H9 (cell line): ENCODE measurements at regions not wholly inside any gene's neighbourhood (a gene's known extent, or its start where the extent isn't known, plus 50 kb on each side); places are given as distances from the start of the nearest gene placed in this dataset.

Experiments
- DNase-seq: peaks from one replicate; pipeline ENCODE4 v3.0.0-alpha.2; 2017
- H2AFZ ChIP-seq: one replicate; pipeline ENCODE4 v1.6.1; 2013; ENCODE audit warnings: mild to moderate bottlenecking, low read length, control low read depth, moderate library complexity
- H2AK5ac ChIP-seq: 2 replicates; pipeline ENCODE4 v1.6.1; 2013; ENCODE audit warnings: low read length, control low read depth, mixed read lengths; ENCODE audit not compliant: insufficient read length
- H2BK120ac ChIP-seq: one replicate; pipeline ENCODE4 v1.6.1; 2013; ENCODE audit warnings: low read depth, mild to moderate bottlenecking, low read length, control low read depth, inconsistent platforms; ENCODE audit not compliant: poor library complexity, severe bottlenecking
- H2BK12ac ChIP-seq: 2 replicates; pipeline ENCODE4 v1.6.1; 2013; ENCODE audit warnings: low read length, control low read depth, mixed read lengths, low read depth; ENCODE audit not compliant: insufficient read length
- H2BK15ac ChIP-seq: 2 replicates; pipeline ENCODE4 v1.6.1; 2013; ENCODE audit warnings: low read depth, low read length, control low read depth
- H2BK20ac ChIP-seq: one replicate; pipeline ENCODE4 v1.6.1; 2013; ENCODE audit warnings: low read depth, mild to moderate bottlenecking, low read length, control low read depth, inconsistent platforms; ENCODE audit not compliant: poor library complexity, severe bottlenecking
- H2BK5ac ChIP-seq: 2 replicates; pipeline ENCODE4 v1.6.1; 2013; ENCODE audit warnings: low read length, control low read depth, mixed read lengths; ENCODE audit not compliant: insufficient read length
- H3K14ac ChIP-seq: 2 replicates; pipeline ENCODE4 v1.6.1; 2013; ENCODE audit warnings: low read length, control low read depth; ENCODE audit not compliant: insufficient read depth
- H3K18ac ChIP-seq: 2 replicates; pipeline ENCODE4 v1.6.1; 2013; ENCODE audit warnings: low read depth, mild to moderate bottlenecking, mixed read lengths, low read length, control low read depth; ENCODE audit not compliant: insufficient read length
- H3K23ac ChIP-seq: 2 replicates; pipeline ENCODE4 v1.6.1; 2013; ENCODE audit warnings: low read length, control low read depth, mixed read lengths, low read depth; ENCODE audit not compliant: insufficient read length
- H3K23me2 ChIP-seq: 2 replicates; pipeline ENCODE4 v1.6.1; 2013; ENCODE audit warnings: low read depth, mild to moderate bottlenecking, mixed read lengths, low read length, control low read depth; ENCODE audit not compliant: insufficient read length, poor library complexity, severe bottlenecking
- H3K27ac ChIP-seq: 2 replicates; pipeline ENCODE4 v1.5.1; 2013; ENCODE audit warnings: low read length, control low read depth, mixed read lengths, low read depth; ENCODE audit not compliant: insufficient read length
- H3K27me3 ChIP-seq: 2 replicates; pipeline ENCODE4 v1.6.1; 2013; ENCODE audit warnings: low read length, control low read depth, inconsistent platforms; ENCODE audit not compliant: insufficient read depth
- H3K4ac ChIP-seq: 2 replicates; pipeline ENCODE4 v1.6.1; 2013; ENCODE audit warnings: low read depth, mild to moderate bottlenecking, control low read depth, inconsistent platforms, low read length, moderate library complexity
- H3K4me1 ChIP-seq: 2 replicates; pipeline ENCODE4 v1.6.1; 2013; ENCODE audit warnings: low read length, control low read depth, inconsistent platforms; ENCODE audit not compliant: insufficient read depth
- H3K4me2 ChIP-seq: 2 replicates; pipeline ENCODE4 v1.6.1; 2013; ENCODE audit warnings: low read length, control low read depth, mixed read lengths; ENCODE audit not compliant: insufficient read length, insufficient read depth
- H3K56ac ChIP-seq: 2 replicates; pipeline ENCODE4 v1.6.1; 2013; ENCODE audit warnings: low read depth, mild to moderate bottlenecking, mixed read lengths, low read length, control low read depth; ENCODE audit not compliant: insufficient read length
- H3K79me1 ChIP-seq: 2 replicates; pipeline ENCODE4 v1.6.1; 2013; ENCODE audit warnings: low read depth, mild to moderate bottlenecking, moderate library complexity, low read length, control low read depth, inconsistent platforms; ENCODE audit not compliant: insufficient read depth, poor library complexity, severe bottlenecking
- H3K79me2 ChIP-seq: 2 replicates; pipeline ENCODE4 v1.6.1; 2013; ENCODE audit warnings: low read length, control low read depth, inconsistent platforms; ENCODE audit not compliant: insufficient read depth
- H3K9ac ChIP-seq: 2 replicates; pipeline ENCODE4 v1.6.1; 2013; ENCODE audit warnings: low read length, control low read depth, mixed read lengths; ENCODE audit not compliant: insufficient read length; ENCODE audit errors: extremely low read depth
- H3K9me3 ChIP-seq: one replicate; pipeline ENCODE4 v1.6.1; 2013; ENCODE audit warnings: low read depth, low read length, inconsistent platforms; ENCODE audit not compliant: control insufficient read depth
- H3T11ph ChIP-seq: one replicate; pipeline ENCODE4 v1.6.1; 2013; ENCODE audit warnings: mild to moderate bottlenecking, low read length, control low read depth, inconsistent platforms
- H4K20me1 ChIP-seq: one replicate; pipeline ENCODE4 v1.6.1; 2013; ENCODE audit not compliant: control insufficient read depth, insufficient read length, insufficient read depth
- H4K5ac ChIP-seq: 2 replicates; pipeline ENCODE4 v1.6.1; 2013; ENCODE audit warnings: low read depth, mild to moderate bottlenecking, mixed read lengths, low read length, control low read depth; ENCODE audit not compliant: insufficient read length
- H4K8ac ChIP-seq: replicated peaks from 2 replicates; pipeline ENCODE4 v1.6.1; 2013; ENCODE audit warnings: low read length, control low read depth, mixed read lengths, low read depth; ENCODE audit not compliant: insufficient read length
- H4K91ac ChIP-seq: 2 replicates; pipeline ENCODE4 v1.6.1; 2013; ENCODE audit warnings: low read depth, mild to moderate bottlenecking, moderate library complexity, mixed read lengths, low read length, control low read depth; ENCODE audit not compliant: insufficient read length
- H3K27ac Mint-ChIP-seq, 3 experiments: 2 replicates in 2 of 3; 3 replicates in 1 of 3; pipeline ENCODE4 v1.8.0; 2020 to 2021; ENCODE audit warnings: mixed read lengths in 3 of 3, mild to moderate bottlenecking in 1 of 3, moderate library complexity in 1 of 3
- H3K27me3 Mint-ChIP-seq: 2 replicates; pipeline ENCODE4 v1.8.0; 2021; ENCODE audit warnings: low read depth, mild to moderate bottlenecking, moderate library complexity, mixed read lengths
- H3K36me3 Mint-ChIP-seq, 3 experiments: 2 replicates in 2 of 3; 3 replicates in 1 of 3; pipeline ENCODE4 v1.8.0; 2020 to 2021; ENCODE audit warnings: low read depth in 3 of 3, mixed read lengths in 3 of 3; ENCODE audit not compliant: insufficient read depth in 1 of 3
- H3K4me1 Mint-ChIP-seq, 2 experiments: 2 replicates each; pipeline ENCODE4 v1.8.0; 2020; ENCODE audit warnings: mixed read lengths in 2 of 2
- H3K4me3 Mint-ChIP-seq, 2 experiments: 2 replicates in 1 of 2; 3 replicates in 1 of 2; pipeline ENCODE4 v1.8.0; 2020 to 2021; ENCODE audit warnings: mild to moderate bottlenecking in 2 of 2, mixed read lengths in 2 of 2, moderate library complexity in 1 of 2
- H3K9me3 Mint-ChIP-seq, 2 experiments: 2 replicates in 1 of 2; 3 replicates in 1 of 2; pipeline ENCODE4 v1.8.0; 2020; ENCODE audit warnings: mild to moderate bottlenecking in 2 of 2, mixed read lengths in 2 of 2, moderate library complexity in 1 of 2
- WGBS: extraction: QIAGEN DNeasy Blood & Tissue Kit; methylation state at CpG from one replicate; pipeline ENCODE4 v1.1.7; 2013; ENCODE audit warnings: missing lambda C conversion rate, low lambda C conversion rate, mixed read lengths; ENCODE audit not compliant: insufficient read length; ENCODE audit errors: extremely low coverage; 5-methylcytosine and 5-hydroxymethylcytosine counted together
- TF ChIP-seq, protein P1 (sequence below): fragments of 200-600 bp; sonication (generic); conservative IDR thresholded peaks from 3 replicates; pipeline ENCODE4 v1.8.0; 2021; ENCODE audit warnings: antibody characterized with exemption, mild to moderate bottlenecking

- no peaks in the 10 kb centered on the region for H4K20me1 ChIP-seq
- no peaks in the 10 kb centered on the region for H3K27me3 Mint-ChIP-seq
These were observed 516.0 kb upstream of the CHORDC1 start for GRCh38 chr11:90738799-90739198.

More at GRCh38 chr11:90738799-90739198, 516.0 kb upstream of the CHORDC1 start:
- H2AFZ ChIP-seq, result no peak overlapping the region
- peaks cover under 1 to 1% of the 10 kb centered on the region in 2 experiments; a peak in 3 of 5 replicates for H3K9me3 Mint-ChIP-seq
- H3K27ac Mint-ChIP-seq, result no peak overlapping the region
- H4K91ac ChIP-seq, result no peak overlapping the region
- H3K4me1 Mint-ChIP-seq, result peaks cover 13 to 24% of the 10 kb centered on the region in 2 experiments
- no peak overlapping the region for H3K9ac ChIP-seq
- H3K4ac ChIP-seq, result no peak overlapping the region
- H3K9me3 ChIP-seq, result no peaks in the 10 kb centered on the region
- no CpG with 5 or more reads among the region's 1 CpG for WGBS
- H3T11ph ChIP-seq, result no peak overlapping the region
- H4K8ac ChIP-seq, result no peak overlapping the region
- H2AK5ac ChIP-seq, result no peak overlapping the region
- no peak overlapping the region for H4K5ac ChIP-seq
- peaks cover 0 to 2% (median 2%) of the 10 kb centered on the region in 3 experiments; a peak in 2 of 7 replicates for H3K36me3 Mint-ChIP-seq
- no peak for DNase-seq
- H3K56ac ChIP-seq, result no peak overlapping the region
- H2BK120ac ChIP-seq, result no peak overlapping the region
- no peak overlapping the region for H3K4me3 Mint-ChIP-seq
- no peak overlapping the region for H3K23ac ChIP-seq
- H2BK15ac ChIP-seq, result no peak overlapping the region
- H3K18ac ChIP-seq, result no peak overlapping the region
- H2BK20ac ChIP-seq, result no peak overlapping the region
- no peak overlapping the region for H3K27ac ChIP-seq
- H3K4me1 ChIP-seq, result peaks cover 3% of the 10 kb centered on the region
- H2BK5ac ChIP-seq, result no peak overlapping the region
- H3K79me2 ChIP-seq, result no peaks in the 10 kb centered on the region
- TF ChIP-seq, protein P1, sequence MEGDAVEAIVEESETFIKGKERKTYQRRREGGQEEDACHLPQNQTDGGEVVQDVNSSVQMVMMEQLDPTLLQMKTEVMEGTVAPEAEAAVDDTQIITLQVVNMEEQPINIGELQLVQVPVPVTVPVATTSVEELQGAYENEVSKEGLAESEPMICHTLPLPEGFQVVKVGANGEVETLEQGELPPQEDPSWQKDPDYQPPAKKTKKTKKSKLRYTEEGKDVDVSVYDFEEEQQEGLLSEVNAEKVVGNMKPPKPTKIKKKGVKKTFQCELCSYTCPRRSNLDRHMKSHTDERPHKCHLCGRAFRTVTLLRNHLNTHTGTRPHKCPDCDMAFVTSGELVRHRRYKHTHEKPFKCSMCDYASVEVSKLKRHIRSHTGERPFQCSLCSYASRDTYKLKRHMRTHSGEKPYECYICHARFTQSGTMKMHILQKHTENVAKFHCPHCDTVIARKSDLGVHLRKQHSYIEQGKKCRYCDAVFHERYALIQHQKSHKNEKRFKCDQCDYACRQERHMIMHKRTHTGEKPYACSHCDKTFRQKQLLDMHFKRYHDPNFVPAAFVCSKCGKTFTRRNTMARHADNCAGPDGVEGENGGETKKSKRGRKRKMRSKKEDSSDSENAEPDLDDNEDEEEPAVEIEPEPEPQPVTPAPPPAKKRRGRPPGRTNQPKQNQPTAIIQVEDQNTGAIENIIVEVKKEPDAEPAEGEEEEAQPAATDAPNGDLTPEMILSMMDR, result no peak
- H2BK12ac ChIP-seq, result no peak overlapping the region
- H3K14ac ChIP-seq, result no peak overlapping the region
- no peaks in the 10 kb centered on the region for H3K79me1 ChIP-seq
- H3K23me2 ChIP-seq, result no peaks in the 10 kb centered on the region
- H3K4me2 ChIP-seq, result no peak overlapping the region
- no peaks in the 10 kb centered on the region for H3K27me3 ChIP-seq
